H9 (cell line): ENCODE measurements at regions not wholly inside any gene's neighbourhood (a gene's known extent, or its start where the extent isn't known, plus 50 kb on each side); places are given as distances from the start of the nearest gene placed in this dataset.

Experiments
- DNase-seq: peaks from one replicate; pipeline ENCODE4 v3.0.0-alpha.2; 2017
- H2AFZ ChIP-seq: one replicate; pipeline ENCODE4 v1.6.1; 2013; ENCODE audit warnings: mild to moderate bottlenecking, low read length, control low read depth, moderate library complexity
- H2AK5ac ChIP-seq: 2 replicates; pipeline ENCODE4 v1.6.1; 2013; ENCODE audit warnings: low read length, control low read depth, mixed read lengths; ENCODE audit not compliant: insufficient read length
- H2BK120ac ChIP-seq: one replicate; pipeline ENCODE4 v1.6.1; 2013; ENCODE audit warnings: low read depth, mild to moderate bottlenecking, low read length, control low read depth, inconsistent platforms; ENCODE audit not compliant: poor library complexity, severe bottlenecking
- H2BK12ac ChIP-seq: 2 replicates; pipeline ENCODE4 v1.6.1; 2013; ENCODE audit warnings: low read length, control low read depth, mixed read lengths, low read depth; ENCODE audit not compliant: insufficient read length
- H2BK15ac ChIP-seq: 2 replicates; pipeline ENCODE4 v1.6.1; 2013; ENCODE audit warnings: low read depth, low read length, control low read depth
- H2BK20ac ChIP-seq: one replicate; pipeline ENCODE4 v1.6.1; 2013; ENCODE audit warnings: low read depth, mild to moderate bottlenecking, low read length, control low read depth, inconsistent platforms; ENCODE audit not compliant: poor library complexity, severe bottlenecking
- H2BK5ac ChIP-seq: 2 replicates; pipeline ENCODE4 v1.6.1; 2013; ENCODE audit warnings: low read length, control low read depth, mixed read lengths; ENCODE audit not compliant: insufficient read length
- H3K14ac ChIP-seq: 2 replicates; pipeline ENCODE4 v1.6.1; 2013; ENCODE audit warnings: low read length, control low read depth; ENCODE audit not compliant: insufficient read depth
- H3K18ac ChIP-seq: 2 replicates; pipeline ENCODE4 v1.6.1; 2013; ENCODE audit warnings: low read depth, mild to moderate bottlenecking, mixed read lengths, low read length, control low read depth; ENCODE audit not compliant: insufficient read length
- H3K23ac ChIP-seq: 2 replicates; pipeline ENCODE4 v1.6.1; 2013; ENCODE audit warnings: low read length, control low read depth, mixed read lengths, low read depth; ENCODE audit not compliant: insufficient read length
- H3K23me2 ChIP-seq: 2 replicates; pipeline ENCODE4 v1.6.1; 2013; ENCODE audit warnings: low read depth, mild to moderate bottlenecking, mixed read lengths, low read length, control low read depth; ENCODE audit not compliant: insufficient read length, poor library complexity, severe bottlenecking
- H3K27ac ChIP-seq: 2 replicates; pipeline ENCODE4 v1.5.1; 2013; ENCODE audit warnings: low read length, control low read depth, mixed read lengths, low read depth; ENCODE audit not compliant: insufficient read length
- H3K27me3 ChIP-seq: 2 replicates; pipeline ENCODE4 v1.6.1; 2013; ENCODE audit warnings: low read length, control low read depth, inconsistent platforms; ENCODE audit not compliant: insufficient read depth
- H3K4ac ChIP-seq: 2 replicates; pipeline ENCODE4 v1.6.1; 2013; ENCODE audit warnings: low read depth, mild to moderate bottlenecking, control low read depth, inconsistent platforms, low read length, moderate library complexity
- H3K4me1 ChIP-seq: 2 replicates; pipeline ENCODE4 v1.6.1; 2013; ENCODE audit warnings: low read length, control low read depth, inconsistent platforms; ENCODE audit not compliant: insufficient read depth
- H3K4me2 ChIP-seq: 2 replicates; pipeline ENCODE4 v1.6.1; 2013; ENCODE audit warnings: low read length, control low read depth, mixed read lengths; ENCODE audit not compliant: insufficient read length, insufficient read depth
- H3K56ac ChIP-seq: 2 replicates; pipeline ENCODE4 v1.6.1; 2013; ENCODE audit warnings: low read depth, mild to moderate bottlenecking, mixed read lengths, low read length, control low read depth; ENCODE audit not compliant: insufficient read length
- H3K79me1 ChIP-seq: 2 replicates; pipeline ENCODE4 v1.6.1; 2013; ENCODE audit warnings: low read depth, mild to moderate bottlenecking, moderate library complexity, low read length, control low read depth, inconsistent platforms; ENCODE audit not compliant: insufficient read depth, poor library complexity, severe bottlenecking
- H3K79me2 ChIP-seq: 2 replicates; pipeline ENCODE4 v1.6.1; 2013; ENCODE audit warnings: low read length, control low read depth, inconsistent platforms; ENCODE audit not compliant: insufficient read depth
- H3K9ac ChIP-seq: 2 replicates; pipeline ENCODE4 v1.6.1; 2013; ENCODE audit warnings: low read length, control low read depth, mixed read lengths; ENCODE audit not compliant: insufficient read length; ENCODE audit errors: extremely low read depth
- H3K9me3 ChIP-seq: one replicate; pipeline ENCODE4 v1.6.1; 2013; ENCODE audit warnings: low read depth, low read length, inconsistent platforms; ENCODE audit not compliant: control insufficient read depth
- H3T11ph ChIP-seq: one replicate; pipeline ENCODE4 v1.6.1; 2013; ENCODE audit warnings: mild to moderate bottlenecking, low read length, control low read depth, inconsistent platforms
- H4K20me1 ChIP-seq: one replicate; pipeline ENCODE4 v1.6.1; 2013; ENCODE audit not compliant: control insufficient read depth, insufficient read length, insufficient read depth
- H4K5ac ChIP-seq: 2 replicates; pipeline ENCODE4 v1.6.1; 2013; ENCODE audit warnings: low read depth, mild to moderate bottlenecking, mixed read lengths, low read length, control low read depth; ENCODE audit not compliant: insufficient read length
- H4K8ac ChIP-seq: replicated peaks from 2 replicates; pipeline ENCODE4 v1.6.1; 2013; ENCODE audit warnings: low read length, control low read depth, mixed read lengths, low read depth; ENCODE audit not compliant: insufficient read length
- H4K91ac ChIP-seq: 2 replicates; pipeline ENCODE4 v1.6.1; 2013; ENCODE audit warnings: low read depth, mild to moderate bottlenecking, moderate library complexity, mixed read lengths, low read length, control low read depth; ENCODE audit not compliant: insufficient read length
- H3K27ac Mint-ChIP-seq, 3 experiments: 2 replicates in 2 of 3; 3 replicates in 1 of 3; pipeline ENCODE4 v1.8.0; 2020 to 2021; ENCODE audit warnings: mixed read lengths in 3 of 3, mild to moderate bottlenecking in 1 of 3, moderate library complexity in 1 of 3
- H3K27me3 Mint-ChIP-seq: 2 replicates; pipeline ENCODE4 v1.8.0; 2021; ENCODE audit warnings: low read depth, mild to moderate bottlenecking, moderate library complexity, mixed read lengths
- H3K36me3 Mint-ChIP-seq, 3 experiments: 2 replicates in 2 of 3; 3 replicates in 1 of 3; pipeline ENCODE4 v1.8.0; 2020 to 2021; ENCODE audit warnings: low read depth in 3 of 3, mixed read lengths in 3 of 3; ENCODE audit not compliant: insufficient read depth in 1 of 3
- H3K4me1 Mint-ChIP-seq, 2 experiments: 2 replicates each; pipeline ENCODE4 v1.8.0; 2020; ENCODE audit warnings: mixed read lengths in 2 of 2
- H3K4me3 Mint-ChIP-seq, 2 experiments: 2 replicates in 1 of 2; 3 replicates in 1 of 2; pipeline ENCODE4 v1.8.0; 2020 to 2021; ENCODE audit warnings: mild to moderate bottlenecking in 2 of 2, mixed read lengths in 2 of 2, moderate library complexity in 1 of 2
- H3K9me3 Mint-ChIP-seq, 2 experiments: 2 replicates in 1 of 2; 3 replicates in 1 of 2; pipeline ENCODE4 v1.8.0; 2020; ENCODE audit warnings: mild to moderate bottlenecking in 2 of 2, mixed read lengths in 2 of 2, moderate library complexity in 1 of 2
- WGBS: extraction: QIAGEN DNeasy Blood & Tissue Kit; methylation state at CpG from one replicate; pipeline ENCODE4 v1.1.7; 2013; ENCODE audit warnings: missing lambda C conversion rate, low lambda C conversion rate, mixed read lengths; ENCODE audit not compliant: insufficient read length; ENCODE audit errors: extremely low coverage; 5-methylcytosine and 5-hydroxymethylcytosine counted together
- TF ChIP-seq, protein P1 (sequence below): fragments of 200-600 bp; sonication (generic); conservative IDR thresholded peaks from 3 replicates; pipeline ENCODE4 v1.8.0; 2021; ENCODE audit warnings: antibody characterized with exemption, mild to moderate bottlenecking

DNA sequence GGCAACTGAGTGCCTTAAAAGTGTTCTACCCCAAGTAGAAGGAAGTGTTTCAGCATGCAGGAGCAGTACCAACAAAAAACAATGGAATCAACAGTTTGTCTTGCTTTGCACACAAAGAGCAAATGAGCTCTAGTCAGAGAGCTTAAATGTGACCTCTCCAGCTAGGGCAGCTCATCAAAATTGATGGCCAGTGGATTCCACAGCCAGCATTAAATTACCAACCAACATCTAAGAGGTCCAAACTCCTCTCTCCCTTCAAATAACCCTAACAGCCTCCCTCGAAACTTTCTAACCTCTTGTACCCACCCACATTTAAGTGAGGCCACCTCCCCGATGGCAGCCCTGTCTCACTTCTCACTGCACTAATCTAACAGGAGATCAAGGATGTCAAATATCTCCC is 219.9 kb downstream of the CHIC2 start:
- WGBS = no CpG with 5 or more reads among the region's 2 CpGs
- no peak overlapping the region for H3K23ac ChIP-seq

More for the DNA sequence above, 219.9 kb downstream of the CHIC2 start:
- Histone ChIP-seq H3K14ac (no peak overlapping the region), H4K5ac (no peak overlapping the region), H3K79me2 (no peaks in the 10 kb centered on the region), H4K20me1 (no peaks in the 10 kb centered on the region), H4K8ac (no peak overlapping the region), H2BK12ac (no peak overlapping the region), H2BK5ac (no peak overlapping the region), H3K23me2 (no peaks in the 10 kb centered on the region), H2BK20ac (no peak overlapping the region), H3K9me3 (no peaks in the 10 kb centered on the region), H3K27me3 (no peaks in the 10 kb centered on the region), H3T11ph (no peak overlapping the region), H3K4me2 (no peak overlapping the region), H2BK15ac (no peak overlapping the region), H3K18ac (no peak overlapping the region), H3K56ac (no peak overlapping the region), H3K4me1 (no peaks in the 10 kb centered on the region), H3K4ac (no peak overlapping the region), H2AK5ac (no peak overlapping the region), H4K91ac (no peak overlapping the region), H3K27ac (no peak overlapping the region), H2AFZ (no peak overlapping the region), H3K79me1 (no peaks in the 10 kb centered on the region), H2BK120ac (no peak overlapping the region), H3K9ac (no peak overlapping the region)
- Mint-ChIP-seq H3K9me3 (no peaks in the 10 kb centered on the region), H3K36me3 (no peaks in the 10 kb centered on the region; a peak in 1 of 7 replicates), H3K4me1 (0 out of 4 replicates have a peak, but pooled peaks cover 0 to 3% of the 10 kb centered on the region in 2 experiments), H3K27me3 (peaks cover 12% of the 10 kb centered on the region), H3K4me3 (no peak overlapping the region), H3K27ac (no peak overlapping the region)
- no peak for DNase-seq
- TF ChIP-seq, protein P1, sequence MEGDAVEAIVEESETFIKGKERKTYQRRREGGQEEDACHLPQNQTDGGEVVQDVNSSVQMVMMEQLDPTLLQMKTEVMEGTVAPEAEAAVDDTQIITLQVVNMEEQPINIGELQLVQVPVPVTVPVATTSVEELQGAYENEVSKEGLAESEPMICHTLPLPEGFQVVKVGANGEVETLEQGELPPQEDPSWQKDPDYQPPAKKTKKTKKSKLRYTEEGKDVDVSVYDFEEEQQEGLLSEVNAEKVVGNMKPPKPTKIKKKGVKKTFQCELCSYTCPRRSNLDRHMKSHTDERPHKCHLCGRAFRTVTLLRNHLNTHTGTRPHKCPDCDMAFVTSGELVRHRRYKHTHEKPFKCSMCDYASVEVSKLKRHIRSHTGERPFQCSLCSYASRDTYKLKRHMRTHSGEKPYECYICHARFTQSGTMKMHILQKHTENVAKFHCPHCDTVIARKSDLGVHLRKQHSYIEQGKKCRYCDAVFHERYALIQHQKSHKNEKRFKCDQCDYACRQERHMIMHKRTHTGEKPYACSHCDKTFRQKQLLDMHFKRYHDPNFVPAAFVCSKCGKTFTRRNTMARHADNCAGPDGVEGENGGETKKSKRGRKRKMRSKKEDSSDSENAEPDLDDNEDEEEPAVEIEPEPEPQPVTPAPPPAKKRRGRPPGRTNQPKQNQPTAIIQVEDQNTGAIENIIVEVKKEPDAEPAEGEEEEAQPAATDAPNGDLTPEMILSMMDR = no peak
